Neural cell (in vitro differentiated cells): ENCODE measurements at regions not wholly inside any gene's neighbourhood (a gene's known extent, or its start where the extent isn't known, plus 50 kb on each side); places are given as distances from the start of the nearest gene placed in this dataset.

Source experiments
- H2AFZ ChIP-seq: fragments of 200-600, 300-800 bp; sonication (generic), shearing (Covaris generic); 2 replicates; pipeline ENCODE4 v1.6.0; 2014; ENCODE audit warnings: low read depth, mild to moderate bottlenecking, antibody characterized with exemption, low read length, moderate library complexity
- H3F3A ChIP-seq: fragments of 200-600 bp; shearing (Covaris generic); 2 replicates; pipeline ENCODE4 v1.6.1; 2016; ENCODE audit warnings: mild to moderate bottlenecking, moderate library complexity, mixed read lengths, antibody characterized with exemption, low read length; ENCODE audit not compliant: insufficient read depth, poor library complexity, severe bottlenecking
- H3K27ac ChIP-seq: fragments of 200-600, 300-800 bp; sonication (generic), shearing (Covaris generic); 2 replicates; pipeline ENCODE4 v1.5.1; 2014; ENCODE audit warnings: mild to moderate bottlenecking, low read length, moderate library complexity
- H3K27me3 ChIP-seq: fragments of 300-800, 200-600 bp; sonication (generic), shearing (Covaris generic); 2 replicates; pipeline ENCODE4 v1.6.0; 2014; ENCODE audit warnings: mild to moderate bottlenecking, low read depth, low read length, moderate library complexity; ENCODE audit not compliant: insufficient read depth
- H3K36me3 ChIP-seq: fragments of 300-800, 200-600 bp; sonication (generic), shearing (Covaris generic); 2 replicates; pipeline ENCODE4 v1.5.1; 2014; ENCODE audit warnings: mild to moderate bottlenecking, antibody characterized with exemption, low read length, moderate library complexity; ENCODE audit not compliant: insufficient read depth
- H3K4me2 ChIP-seq: fragments of 300-800, 200-600 bp; sonication (generic), shearing (Covaris generic); 2 replicates; pipeline ENCODE4 v1.6.0; 2014; ENCODE audit warnings: mild to moderate bottlenecking, low read length
- H3K4me3 ChIP-seq: fragments of 300-800, 200-600 bp; sonication (generic), shearing (Covaris generic); 2 replicates; pipeline ENCODE4 v1.5.1; 2014; ENCODE audit warnings: mild to moderate bottlenecking, low read length, moderate library complexity
- H3K79me2 ChIP-seq: fragments of 200-600 bp; shearing (Covaris generic); replicated peaks from 2 replicates; pipeline ENCODE4 v1.6.0; 2014; ENCODE audit warnings: mild to moderate bottlenecking, low read length, moderate library complexity; ENCODE audit not compliant: insufficient read depth
- H3K9ac ChIP-seq: fragments of 300-800, 200-600 bp; sonication (generic), shearing (Covaris generic); 2 replicates; pipeline ENCODE4 v1.6.1; 2016; ENCODE audit warnings: mild to moderate bottlenecking, low read length, mixed read lengths
- H3K9me2 ChIP-seq: fragments of 200-600 bp; shearing (Covaris generic); 2 replicates; pipeline ENCODE4 v1.6.1; 2016; ENCODE audit warnings: mild to moderate bottlenecking, low read length, mixed read lengths; ENCODE audit not compliant: insufficient read depth
- H3K9me3 ChIP-seq: fragments of 200-600, 300-800 bp; sonication (generic), shearing (Covaris generic); 2 replicates; pipeline ENCODE4 v1.6.1; 2016; ENCODE audit warnings: mild to moderate bottlenecking, mixed run types, low read length, moderate library complexity, mixed read lengths
- H4K20me1 ChIP-seq: fragments of 200-600 bp; shearing (Covaris generic); 2 replicates; pipeline ENCODE4 v1.6.1; 2016; ENCODE audit warnings: mild to moderate bottlenecking, mixed run types; ENCODE audit not compliant: insufficient read depth
- CTCF ChIP-seq: fragments of 450-650 bp; IDR thresholded peaks from 2 replicates; pipeline ENCODE4 v1.5.1; 2014; ENCODE audit warnings: antibody characterized with exemption, mild to moderate bottlenecking, moderate library complexity; ENCODE audit not compliant: poor library complexity, severe bottlenecking
- EP300 ChIP-seq: fragments of 450-650 bp; conservative IDR thresholded peaks from 2 replicates; pipeline ENCODE4 v1.6.1; 2014; ENCODE audit warnings: antibody characterized with exemption, mild to moderate bottlenecking, moderate library complexity; ENCODE audit not compliant: poor library complexity, severe bottlenecking
- EZH2 ChIP-seq: fragments of 200-600, 300-800 bp; shearing (Covaris generic), sonication (generic); IDR thresholded peaks from 2 replicates; pipeline ENCODE4 v1.6.1; 2014; ENCODE audit warnings: antibody characterized with exemption, low read length, borderline replicate concordance, mild to moderate bottlenecking; ENCODE audit not compliant: insufficient read depth, poor library complexity, severe bottlenecking
- MXI1 ChIP-seq: fragments of 450-650 bp; conservative IDR thresholded peaks from 2 replicates; pipeline ENCODE4 v1.6.1; 2014; ENCODE audit warnings: antibody characterized with exemption, mild to moderate bottlenecking; ENCODE audit not compliant: poor library complexity, severe bottlenecking
- POLR2AphosphoS5 ChIP-seq: IDR thresholded peaks from 2 replicates; pipeline ENCODE4 v1.6.1; 2012
- RAD21 ChIP-seq: fragments of 450-650 bp; conservative IDR thresholded peaks from 2 replicates; pipeline ENCODE4 v1.6.1; 2014; ENCODE audit warnings: antibody characterized with exemption, mild to moderate bottlenecking, moderate library complexity
- SMC3 ChIP-seq: fragments of 450-650 bp; conservative IDR thresholded peaks from 2 replicates; pipeline ENCODE4 v1.6.1; 2014; ENCODE audit warnings: antibody characterized with exemption, mild to moderate bottlenecking, moderate library complexity; ENCODE audit not compliant: poor library complexity
- TAF1 ChIP-seq: IDR thresholded peaks from 2 replicates; pipeline ENCODE4 v1.6.1; 2012; ENCODE audit warnings: low read depth
- TF ChIP-seq, protein P1 (sequence below): IDR thresholded peaks from 2 replicates; pipeline ENCODE4 v1.6.1; 2012; ENCODE audit warnings: borderline replicate concordance

GRCh38 chr2:121833358-121833723, 77.9 kb downstream of the TSN start:
- Histone ChIP-seq H2AFZ (no peak overlapping the region), H3K9me3 (no peaks in the 10 kb centered on the region), H4K20me1 (no peaks in the 10 kb centered on the region), H3F3A (no peaks in the 10 kb centered on the region), H3K9ac (no peak overlapping the region), H3K36me3 (no peaks in the 10 kb centered on the region), H3K79me2 (no peaks in the 10 kb centered on the region), H3K4me3 (no peak overlapping the region), H3K9me2 (no peaks in the 10 kb centered on the region), H3K27me3 (no peaks in the 10 kb centered on the region), H3K4me2 (no peak overlapping the region), H3K27ac (no peak overlapping the region)
- TF ChIP-seq, protein P1, sequence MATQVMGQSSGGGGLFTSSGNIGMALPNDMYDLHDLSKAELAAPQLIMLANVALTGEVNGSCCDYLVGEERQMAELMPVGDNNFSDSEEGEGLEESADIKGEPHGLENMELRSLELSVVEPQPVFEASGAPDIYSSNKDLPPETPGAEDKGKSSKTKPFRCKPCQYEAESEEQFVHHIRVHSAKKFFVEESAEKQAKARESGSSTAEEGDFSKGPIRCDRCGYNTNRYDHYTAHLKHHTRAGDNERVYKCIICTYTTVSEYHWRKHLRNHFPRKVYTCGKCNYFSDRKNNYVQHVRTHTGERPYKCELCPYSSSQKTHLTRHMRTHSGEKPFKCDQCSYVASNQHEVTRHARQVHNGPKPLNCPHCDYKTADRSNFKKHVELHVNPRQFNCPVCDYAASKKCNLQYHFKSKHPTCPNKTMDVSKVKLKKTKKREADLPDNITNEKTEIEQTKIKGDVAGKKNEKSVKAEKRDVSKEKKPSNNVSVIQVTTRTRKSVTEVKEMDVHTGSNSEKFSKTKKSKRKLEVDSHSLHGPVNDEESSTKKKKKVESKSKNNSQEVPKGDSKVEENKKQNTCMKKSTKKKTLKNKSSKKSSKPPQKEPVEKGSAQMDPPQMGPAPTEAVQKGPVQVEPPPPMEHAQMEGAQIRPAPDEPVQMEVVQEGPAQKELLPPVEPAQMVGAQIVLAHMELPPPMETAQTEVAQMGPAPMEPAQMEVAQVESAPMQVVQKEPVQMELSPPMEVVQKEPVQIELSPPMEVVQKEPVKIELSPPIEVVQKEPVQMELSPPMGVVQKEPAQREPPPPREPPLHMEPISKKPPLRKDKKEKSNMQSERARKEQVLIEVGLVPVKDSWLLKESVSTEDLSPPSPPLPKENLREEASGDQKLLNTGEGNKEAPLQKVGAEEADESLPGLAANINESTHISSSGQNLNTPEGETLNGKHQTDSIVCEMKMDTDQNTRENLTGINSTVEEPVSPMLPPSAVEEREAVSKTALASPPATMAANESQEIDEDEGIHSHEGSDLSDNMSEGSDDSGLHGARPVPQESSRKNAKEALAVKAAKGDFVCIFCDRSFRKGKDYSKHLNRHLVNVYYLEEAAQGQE, result no peak
- no peak for TF ChIP-seq TAF1
- no peak for TF ChIP-seq MXI1
- TF ChIP-seq EP300, result no peak
- TF ChIP-seq POLR2AphosphoS5, result no peak
- no peak for TF ChIP-seq RAD21
- TF ChIP-seq SMC3, result no peak
- no peak for TF ChIP-seq EZH2
- no peak for TF ChIP-seq CTCF

DNA sequence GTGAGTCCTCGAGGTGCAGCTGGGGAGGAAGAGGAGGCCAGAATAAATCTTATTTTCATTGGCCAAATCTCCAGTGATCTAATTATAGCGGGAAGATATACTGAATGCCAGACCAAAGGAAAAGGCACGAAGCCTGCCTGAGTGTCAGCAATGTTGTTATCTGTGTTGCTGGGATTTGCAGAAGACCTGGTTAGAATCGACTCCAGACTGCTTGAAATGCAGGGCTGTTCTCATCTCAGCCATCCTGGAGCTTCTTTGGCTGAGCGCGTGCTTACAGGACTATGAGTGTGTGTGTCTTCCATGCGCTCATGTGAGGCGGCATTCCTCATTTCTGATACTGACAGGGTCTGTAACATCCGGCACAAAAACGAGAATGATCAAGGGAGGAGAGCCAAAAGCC, 81.2 kb downstream of the TSN start:
- Histone ChIP-seq H2AFZ (no peak overlapping the region), H4K20me1 (no peaks in the 10 kb centered on the region)

More for the DNA sequence above, 81.2 kb downstream of the TSN start:
- no peaks in the 10 kb centered on the region for H3K36me3 ChIP-seq
- no peaks in the 10 kb centered on the region for H3K9me2 ChIP-seq
- H3K79me2 ChIP-seq, result no peaks in the 10 kb centered on the region
- H3K27me3 ChIP-seq, result no peaks in the 10 kb centered on the region
- H3K9ac ChIP-seq, result no peak overlapping the region
- no peak overlapping the region for H3K4me2 ChIP-seq
- TF ChIP-seq EP300 (no peak), MXI1 (no peak), TAF1 (no peak), RAD21 (no peak), SMC3 (no peak), POLR2AphosphoS5 (no peak), CTCF (no peak), EZH2 (no peak)
- TF ChIP-seq, protein P1, result no peak
- no peak overlapping the region for H3K4me3 ChIP-seq
- H3F3A ChIP-seq, result no peaks in the 10 kb centered on the region
- no peak overlapping the region for H3K27ac ChIP-seq
- H3K9me3 ChIP-seq, result no peaks in the 10 kb centered on the region
